Daoy (cell line): ENCODE measurements at regions not wholly inside any gene's neighbourhood (a gene's known extent, or its start where the extent isn't known, plus 50 kb on each side); places are given as distances from the start of the nearest gene placed in this dataset.

ENCODE experiments used
- DNase-seq: peaks from one replicate; pipeline ENCODE4 v3.0.0-alpha.2; 2015; ENCODE audit warnings: low read depth

- no peak for DNase-seq
Measured at GRCh38 chr5:115409094-115409493, 112.6 kb upstream of the CCDC112 start.

- no peak for DNase-seq
Measured at GRCh38 chr5:115402822-115403577, 106.5 kb upstream of the CCDC112 start.

GRCh38 chr5:115402092-115402491 is 105.6 kb upstream of the CCDC112 start:
- DNase-seq = no peak

- peak; percentile 53 for DNase-seq
Measured at GRCh38 chr5:115398719-115399118, 102.3 kb upstream of the CCDC112 start.

GRCh38 chr5:115396688-115397087 is 100.2 kb upstream of the CCDC112 start:
- DNase-seq = no peak

GRCh38 chr5:115396081-115396480 is 99.6 kb upstream of the CCDC112 start:
- DNase-seq = no peak

GRCh38 chr5:115394531-115394930 is 98.1 kb upstream of the CCDC112 start:
- DNase-seq = no peak

GRCh38 chr5:115393239-115393638 is 96.8 kb upstream of the CCDC112 start:
- DNase-seq = no peak

GRCh38 chr5:115392611-115393010 is 96.2 kb upstream of the CCDC112 start:
- no peak for DNase-seq

GRCh38 chr5:115391780-115392179 is 95.3 kb upstream of the CCDC112 start:
- DNase-seq = no peak

GRCh38 chr5:115389799-115390382 is 93.4 kb upstream of the CCDC112 start:
- DNase-seq = no peak

GRCh38 chr5:115389034-115389798 is 92.8 kb upstream of the CCDC112 start:
- DNase-seq = no peak

GRCh38 chr5:115388240-115388639 is 91.8 kb upstream of the CCDC112 start:
- DNase-seq = no peak

GRCh38 chr5:115387816-115388215 is 91.4 kb upstream of the CCDC112 start:
- DNase-seq = no peak

GRCh38 chr5:115386657-115387056 is 90.2 kb upstream of the CCDC112 start:
- DNase-seq = peak; percentile 46

- DNase-seq = no peak
Measured at GRCh38 chr5:115384587-115385375, 88.3 kb upstream of the CCDC112 start.

GRCh38 chr5:115382989-115383388 is 86.5 kb upstream of the CCDC112 start:
- no peak for DNase-seq

GRCh38 chr5:115381911-115382662 is 85.6 kb upstream of the CCDC112 start:
- DNase-seq = no peak

- DNase-seq = peak; percentile 28
Measured at GRCh38 chr5:115379622-115380344, 83.3 kb upstream of the CCDC112 start.

GRCh38 chr5:115378754-115379153 is 82.3 kb upstream of the CCDC112 start:
- DNase-seq = no peak
